CD4-positive, alpha-beta T cell treated with Interleukin-15 for 1 hour (primary cell): ENCODE measurements at regions not wholly inside any gene's neighbourhood (a gene's known extent, or its start where the extent isn't known, plus 50 kb on each side); places are given as distances from the start of the nearest gene placed in this dataset.
"Not testable (repeated sequence)": the region's sequence is repeated elsewhere in the genome, so short reads cannot be mapped to it uniquely, and the experiment has no call there.

Source experiments
- DNase-seq: peaks from one replicate; pipeline ENCODE4 v3.0.0-alpha.2; 2020

DNA sequence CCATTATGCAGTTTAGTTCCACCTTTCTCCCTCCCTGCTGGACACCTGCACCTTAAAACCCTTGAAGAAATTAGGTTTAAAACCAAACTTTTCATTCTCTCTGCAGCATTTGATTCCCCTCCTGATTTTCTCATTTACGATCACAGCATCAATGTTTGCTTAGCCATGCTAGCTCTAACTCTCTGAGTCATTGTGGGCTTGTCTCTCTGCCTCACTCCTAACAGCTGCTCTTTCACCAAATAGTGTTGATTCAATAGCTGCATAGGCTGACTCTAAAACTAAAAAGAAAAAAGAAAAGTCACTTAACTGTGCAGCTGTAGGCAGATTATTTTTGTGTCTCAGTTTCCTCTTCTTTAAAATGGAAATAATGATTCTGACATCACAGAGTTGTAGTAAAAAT, 1124.9 kb downstream of the DIAPH3 start:
- DNase-seq, result no peak

DNA sequence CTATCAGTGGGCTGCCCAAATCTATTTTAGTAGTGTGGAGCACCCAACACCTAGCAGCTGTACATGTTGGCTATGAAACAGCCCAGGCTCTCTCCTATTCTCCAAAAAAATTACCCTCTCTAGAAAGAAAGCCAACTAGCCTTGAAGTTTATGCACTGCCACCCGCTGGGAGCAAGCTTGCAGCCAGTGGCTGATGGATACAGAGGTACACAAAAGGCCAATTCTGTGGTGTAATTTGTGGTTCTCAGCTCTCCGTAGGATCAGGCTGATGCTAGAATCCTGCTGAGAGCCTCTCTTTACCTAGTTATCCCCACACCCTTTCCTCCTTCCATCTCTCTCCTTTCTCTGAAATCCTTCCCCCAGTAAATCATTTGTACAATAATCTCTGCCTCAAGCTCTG, 1120.7 kb downstream of the DIAPH3 start:
- DNase-seq, result no peak

DNA sequence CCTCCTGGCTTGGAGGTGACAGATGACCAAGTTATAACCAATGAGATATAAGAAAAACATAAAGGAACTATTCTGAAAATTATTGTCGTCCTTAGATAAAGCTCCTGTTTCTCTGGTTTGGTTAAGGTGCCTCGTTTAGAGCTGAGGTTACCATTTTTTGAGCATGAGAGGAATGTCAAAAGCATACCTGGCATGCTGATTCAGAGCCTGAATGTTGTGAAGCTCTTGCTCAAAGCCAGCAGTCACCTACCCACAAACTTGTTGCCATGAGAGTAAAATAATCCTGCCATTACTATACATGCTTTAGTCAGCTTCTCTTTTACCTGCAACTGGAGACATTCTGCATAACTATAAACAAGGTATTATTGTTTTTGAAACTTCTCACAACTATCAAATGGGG, 1116.2 kb downstream of the DIAPH3 start:
- DNase-seq, result no peak

DNA sequence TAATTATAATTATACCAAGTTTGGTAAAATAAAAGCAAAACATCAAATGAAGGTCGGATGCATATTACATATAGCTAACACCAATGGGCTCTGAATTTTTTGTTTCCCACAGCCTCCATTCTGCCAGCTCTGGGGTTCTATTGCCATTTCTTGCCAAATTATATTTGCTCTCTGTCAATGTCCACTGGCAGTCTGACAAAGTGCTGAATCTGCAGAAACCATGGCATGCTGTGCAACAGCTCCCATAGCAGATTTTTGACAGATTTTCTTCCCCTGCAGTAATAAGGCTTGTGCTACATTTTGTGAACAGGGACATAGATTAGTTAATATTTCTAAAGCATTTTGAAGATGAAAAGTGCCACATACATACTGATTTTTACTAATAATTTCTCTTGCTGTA, 1102.1 kb downstream of the DIAPH3 start:
- no peak for DNase-seq

DNA sequence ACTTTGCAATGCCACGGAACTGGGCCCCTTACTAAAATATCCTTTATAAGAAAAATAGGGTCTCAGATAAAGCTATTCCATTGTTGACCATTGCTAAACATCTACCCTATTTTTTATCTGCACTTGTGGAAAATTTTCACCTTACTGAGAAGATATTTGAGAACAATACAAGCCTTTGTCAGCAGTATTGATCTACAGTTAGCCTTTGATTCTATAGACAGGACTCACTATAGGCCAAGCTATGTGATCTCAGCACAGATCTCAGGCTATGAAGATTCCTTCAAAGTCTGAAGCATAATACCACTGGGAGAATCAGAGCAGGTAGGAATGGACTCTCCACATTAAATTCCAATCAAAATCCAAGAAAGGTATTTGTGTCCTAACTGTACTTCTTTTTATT, 1099.7 kb downstream of the DIAPH3 start:
- no peak for DNase-seq

DNA sequence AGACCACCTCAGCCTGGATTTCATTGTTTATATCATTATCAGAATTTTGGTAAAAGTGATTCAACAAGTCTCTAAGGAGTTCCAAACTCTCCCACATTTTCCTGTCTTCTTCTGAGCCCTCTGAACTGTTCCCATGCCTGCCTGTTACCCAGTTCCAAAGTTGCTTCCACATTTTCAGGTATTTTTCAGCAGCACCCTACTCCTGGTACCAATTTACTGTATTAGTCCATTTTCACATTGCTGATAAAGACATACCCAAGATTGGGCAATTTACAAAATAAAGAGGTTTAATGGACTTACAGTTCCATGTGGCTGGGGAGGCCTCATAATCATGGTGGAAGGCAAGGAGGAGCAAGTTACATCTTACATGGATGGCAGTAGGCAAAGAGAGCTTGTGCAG, 1087.3 kb downstream of the DIAPH3 start:
- DNase-seq, result not testable (repeated sequence)

DNA sequence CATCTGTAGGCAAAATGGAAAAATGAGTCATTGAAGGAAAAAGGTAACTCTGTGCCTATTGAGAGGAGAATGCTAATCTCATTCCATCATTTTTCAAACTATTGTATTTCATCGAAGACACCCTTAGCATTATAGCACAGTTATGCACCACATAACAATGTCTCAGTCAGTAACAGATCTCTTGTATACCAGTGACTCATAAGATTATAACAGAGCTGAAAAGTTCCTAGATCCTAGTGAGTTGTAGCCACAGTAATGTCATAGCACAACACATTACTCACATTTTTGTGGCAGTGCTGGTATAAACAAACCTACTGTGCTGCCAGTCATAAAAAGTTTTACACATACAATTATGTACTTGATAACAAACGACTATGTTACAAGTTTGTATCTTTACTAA, 1077.6 kb downstream of the DIAPH3 start:
- DNase-seq, result no peak

DNA sequence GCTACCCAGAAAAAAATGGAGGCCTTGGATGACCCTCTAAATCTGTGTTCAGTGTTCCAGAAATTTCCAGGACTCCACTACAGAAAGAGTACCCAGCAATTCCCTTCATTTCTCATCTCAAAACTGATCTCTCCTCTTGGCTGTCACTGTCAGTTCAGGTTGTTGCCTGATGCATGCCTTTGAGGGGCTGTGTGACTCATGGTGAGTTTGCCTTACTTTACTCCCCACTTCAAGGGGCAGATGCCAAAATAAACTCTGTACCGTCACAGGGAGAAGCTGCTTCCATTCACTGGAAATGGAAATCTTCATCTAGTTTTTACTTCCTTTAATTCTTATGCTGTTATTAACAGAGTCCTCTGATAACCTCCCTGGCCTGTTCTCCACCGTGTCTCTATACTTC, 1075.0 kb downstream of the DIAPH3 start:
- no peak for DNase-seq

DNA sequence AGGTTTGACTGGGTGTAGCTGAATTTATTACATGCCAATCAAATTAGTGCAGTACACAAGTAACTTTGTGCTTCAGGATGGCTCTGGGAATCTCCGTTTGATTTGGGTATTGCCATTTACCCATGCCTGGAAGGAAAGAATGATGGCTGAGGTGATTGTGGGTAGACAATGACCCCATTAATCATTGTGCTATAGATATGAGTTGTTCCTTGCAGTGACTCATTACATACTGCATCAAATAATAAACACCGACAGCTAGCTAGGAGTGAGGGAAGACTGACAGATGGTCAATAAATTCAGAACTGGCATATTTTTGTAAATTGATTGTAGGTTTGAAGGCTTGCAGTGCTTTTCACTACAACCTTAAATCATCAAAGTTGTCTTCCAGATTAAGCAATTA, 1069.5 kb downstream of the DIAPH3 start:
- no peak for DNase-seq

DNA sequence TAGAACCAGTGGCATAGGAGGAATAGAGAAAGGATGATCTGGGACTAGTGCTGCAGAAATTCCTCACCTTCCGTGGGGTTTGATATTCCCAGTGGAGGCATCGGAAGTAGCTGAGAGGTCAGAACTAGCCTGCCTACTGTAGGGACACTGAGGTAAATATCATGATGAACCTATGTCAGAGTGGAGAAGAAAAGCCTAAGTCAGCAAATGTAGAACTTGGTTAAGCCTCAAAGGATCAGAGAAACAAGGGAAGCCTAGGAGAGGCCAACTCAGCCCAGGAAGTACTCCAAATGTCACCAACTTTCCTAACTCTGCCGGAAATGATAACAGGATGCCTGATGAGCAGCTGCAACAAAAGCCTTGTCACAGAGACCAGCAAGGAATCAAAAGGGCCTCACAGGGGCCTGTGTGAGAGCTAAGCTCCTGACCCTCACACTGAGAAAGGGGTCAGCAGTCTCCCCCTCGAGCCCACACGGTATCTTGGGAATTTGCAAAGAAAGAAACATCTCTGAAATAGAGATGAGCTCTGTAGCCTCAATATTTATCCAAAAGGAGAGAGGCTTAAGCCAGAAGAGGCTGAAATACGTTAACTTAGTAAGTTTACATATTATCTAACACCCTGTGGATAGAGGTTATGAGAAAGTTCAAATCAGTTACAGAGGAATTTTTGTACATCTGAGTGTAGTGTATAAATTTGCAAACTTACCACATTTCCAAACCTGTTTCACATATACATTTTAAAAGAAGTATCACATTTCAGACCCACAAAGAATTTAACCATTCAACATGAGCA, 1064.3 kb downstream of the DIAPH3 start:
- no peak for DNase-seq

DNA sequence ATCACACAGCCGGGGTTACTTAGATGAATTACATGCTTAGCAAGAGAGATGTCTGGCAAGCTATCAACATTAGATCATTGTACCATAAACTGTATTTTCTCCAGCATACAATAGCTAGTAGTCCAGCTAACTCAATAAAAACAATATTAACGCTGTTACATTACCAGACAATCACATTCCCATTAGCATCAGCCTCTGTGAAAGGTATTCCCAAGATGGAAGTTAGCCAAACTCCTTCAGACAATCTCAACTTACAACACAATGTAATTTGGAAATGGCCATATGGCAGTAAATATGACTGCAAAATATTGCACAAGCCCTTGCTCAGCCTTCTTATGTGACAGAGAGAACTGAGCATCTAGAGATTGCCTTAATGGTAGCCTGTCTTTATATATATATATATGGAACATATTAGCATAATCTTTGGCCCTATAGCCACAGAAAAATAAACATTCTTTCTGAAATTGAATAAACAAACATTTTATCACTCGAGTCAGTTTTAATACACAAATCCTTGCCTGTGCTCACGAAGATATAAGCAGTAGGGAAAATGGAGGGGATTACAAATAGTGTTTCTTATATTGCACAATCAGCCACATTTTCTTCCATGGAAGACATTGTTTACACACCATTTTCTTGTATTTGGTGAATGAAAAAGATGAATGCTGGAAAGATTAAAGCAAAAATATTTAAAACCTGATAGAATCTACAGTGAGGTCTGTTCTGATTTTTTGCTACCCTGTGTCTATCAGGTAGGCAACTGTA, 1060.5 kb downstream of the DIAPH3 start:
- DNase-seq, result no peak

DNA sequence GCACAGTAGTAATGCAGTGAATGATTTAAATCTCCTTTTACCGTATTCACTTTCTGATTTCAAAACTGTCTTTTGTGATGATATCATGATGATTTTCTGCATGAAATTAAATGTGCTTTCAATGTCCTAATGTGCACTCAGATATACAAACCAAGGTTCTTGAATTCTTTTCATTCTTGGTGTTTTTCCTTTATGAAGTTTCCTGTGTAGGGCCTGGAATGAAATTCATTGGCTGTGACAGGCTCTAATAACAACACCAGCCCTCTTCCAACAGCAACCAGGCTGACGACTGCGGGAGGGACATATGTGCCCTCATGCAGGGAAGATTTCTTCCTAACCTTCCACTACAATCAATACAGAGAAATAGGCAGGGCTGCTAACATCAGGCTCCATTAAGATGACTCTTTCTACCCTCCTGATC, 1052.0 kb downstream of the DIAPH3 start:
- no peak for DNase-seq

DNA sequence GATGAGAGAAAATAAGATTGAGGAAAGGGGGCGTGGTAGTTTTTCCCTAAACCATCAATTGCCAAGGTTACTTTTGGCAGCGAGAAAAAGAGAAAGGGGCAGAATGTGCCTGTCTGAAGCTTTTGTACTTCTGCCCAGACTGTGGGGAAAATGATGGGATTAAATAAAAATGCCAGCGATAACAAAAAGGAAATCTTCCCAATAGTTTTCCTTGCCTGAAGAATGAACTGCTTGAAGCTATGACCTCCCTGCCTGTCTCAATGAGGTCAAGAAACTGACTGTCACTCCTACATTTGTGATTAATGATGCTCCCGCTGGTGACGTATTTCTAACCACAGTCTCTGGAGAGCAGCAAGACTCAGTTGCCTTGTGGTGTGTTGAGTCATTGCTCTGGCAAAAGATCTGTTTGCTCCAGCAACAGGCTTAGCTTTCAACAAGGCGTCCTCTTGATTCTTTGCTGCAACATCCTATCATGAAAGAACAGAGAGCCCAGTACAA, 1051.5 kb downstream of the DIAPH3 start:
- no peak for DNase-seq

DNA sequence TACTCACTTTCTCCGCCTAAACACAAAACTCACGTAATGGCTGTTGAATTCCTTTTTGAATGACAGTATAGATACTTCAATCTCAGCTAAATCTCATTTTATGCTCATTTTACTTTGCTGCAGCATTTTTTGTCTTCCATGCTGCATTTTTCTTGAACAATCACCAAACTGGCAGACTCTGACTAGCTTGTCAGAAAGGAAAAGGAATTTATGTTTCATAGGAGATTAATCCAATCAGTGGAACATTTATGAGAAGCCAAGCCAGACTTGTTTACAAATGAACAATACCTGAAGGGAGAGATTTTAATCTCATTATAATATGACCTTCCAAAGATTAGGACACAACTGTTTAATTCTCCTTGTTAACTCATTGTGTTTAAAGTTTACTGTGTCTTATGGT, 1044.3 kb downstream of the DIAPH3 start:
- no peak for DNase-seq

DNA sequence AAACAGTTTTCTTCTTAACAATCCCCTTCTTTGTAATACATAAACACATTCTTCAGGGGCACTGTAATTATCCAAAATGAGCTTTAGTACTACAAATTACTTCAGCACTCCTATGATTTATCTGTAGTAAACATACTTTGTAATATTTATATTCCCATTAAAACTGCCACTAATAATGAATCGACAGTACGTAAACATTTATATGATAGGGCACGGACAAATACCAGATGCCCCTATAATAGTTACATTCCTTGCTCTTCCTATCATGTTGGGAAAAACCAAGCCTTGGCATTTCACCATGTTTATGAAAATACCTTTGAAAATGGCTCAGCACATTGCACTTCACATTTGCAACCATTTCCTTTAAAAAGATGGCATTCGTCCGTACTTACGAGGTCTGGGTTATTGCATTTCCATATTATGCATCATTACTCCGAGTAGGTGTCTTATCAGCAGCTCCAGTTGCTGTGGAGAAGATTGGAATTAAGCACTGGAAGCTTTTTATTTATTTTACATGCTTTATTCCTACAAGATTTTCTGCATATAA, 1043.4 kb downstream of the DIAPH3 start:
- no peak for DNase-seq

DNA sequence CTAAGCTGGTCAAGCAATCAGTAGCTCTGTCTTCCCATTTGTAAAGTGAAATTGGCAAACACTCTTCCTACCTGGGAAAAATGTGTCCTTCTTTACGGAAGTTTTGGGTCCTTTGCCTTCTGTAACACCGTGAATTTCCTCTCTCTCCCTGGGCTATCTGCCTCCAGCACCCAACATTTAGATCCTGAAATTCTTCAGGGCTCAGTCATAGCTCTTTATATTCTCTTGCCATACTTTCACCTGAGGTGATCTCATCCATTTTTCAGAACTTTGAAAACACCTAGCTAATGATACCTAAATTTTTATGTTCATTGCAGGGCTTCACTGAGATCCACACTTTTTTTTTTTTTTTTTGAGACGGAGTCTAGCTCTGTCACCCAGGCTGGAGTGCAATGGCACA, 1042.2 kb downstream of the DIAPH3 start:
- no peak for DNase-seq

DNA sequence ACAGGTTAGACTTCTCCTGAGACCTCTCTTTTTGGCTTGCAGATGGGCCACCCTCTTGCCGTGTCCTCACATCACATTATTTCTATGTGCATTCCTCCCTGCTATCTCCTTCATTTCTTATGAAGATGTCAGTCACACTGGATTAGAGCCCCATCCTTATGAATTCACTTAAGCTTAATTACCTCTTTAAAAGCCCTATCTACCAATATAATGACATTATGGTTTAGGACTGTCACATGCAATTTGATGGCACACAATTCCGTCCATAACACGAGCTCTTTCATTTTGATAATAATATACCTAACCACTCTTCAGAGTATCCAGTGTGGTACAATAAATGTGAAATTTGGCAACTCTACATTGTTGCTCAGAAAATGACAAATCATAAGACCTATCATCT, 1037.3 kb downstream of the DIAPH3 start:
- no peak for DNase-seq

DNA sequence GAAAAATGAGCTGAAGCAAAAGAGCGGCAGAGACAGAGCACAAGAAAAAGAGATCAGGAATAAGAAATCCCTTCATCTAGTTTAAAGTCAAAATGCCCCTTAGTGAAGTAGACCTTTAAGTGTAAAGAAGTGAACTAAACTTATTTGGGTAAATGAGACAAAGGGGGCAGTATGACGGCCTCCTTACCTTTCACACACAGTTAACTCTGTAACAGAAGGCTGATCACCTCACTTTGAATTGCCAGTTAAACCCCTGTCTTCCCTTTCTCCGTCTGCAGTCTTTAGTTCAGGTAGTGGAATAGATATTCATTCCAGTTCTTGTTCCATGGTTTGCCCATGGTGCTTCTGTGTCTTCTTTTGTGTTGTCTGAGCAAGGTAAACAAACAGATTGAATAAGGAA, 1029.8 kb downstream of the DIAPH3 start:
- no peak for DNase-seq

DNA sequence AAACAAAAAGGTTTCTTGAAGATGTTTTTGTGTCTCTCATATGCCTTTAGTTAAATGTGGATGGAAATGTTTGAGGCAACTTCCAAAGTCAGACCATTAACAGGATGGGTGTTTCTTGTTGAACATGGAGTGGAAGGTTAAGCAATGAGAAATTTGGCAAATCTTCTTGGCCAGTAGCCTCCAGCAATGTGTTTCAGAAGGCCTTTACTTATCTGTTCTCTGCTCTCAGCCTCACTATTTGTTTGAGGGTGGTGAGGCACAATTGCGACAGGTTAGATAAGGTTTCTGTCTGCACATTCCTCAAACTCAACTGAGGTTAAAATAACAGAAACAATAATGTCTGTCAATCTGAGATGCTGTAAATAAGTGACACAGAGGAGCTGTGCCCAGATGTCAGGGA, 1019.0 kb downstream of the DIAPH3 start:
- DNase-seq, result no peak

DNA sequence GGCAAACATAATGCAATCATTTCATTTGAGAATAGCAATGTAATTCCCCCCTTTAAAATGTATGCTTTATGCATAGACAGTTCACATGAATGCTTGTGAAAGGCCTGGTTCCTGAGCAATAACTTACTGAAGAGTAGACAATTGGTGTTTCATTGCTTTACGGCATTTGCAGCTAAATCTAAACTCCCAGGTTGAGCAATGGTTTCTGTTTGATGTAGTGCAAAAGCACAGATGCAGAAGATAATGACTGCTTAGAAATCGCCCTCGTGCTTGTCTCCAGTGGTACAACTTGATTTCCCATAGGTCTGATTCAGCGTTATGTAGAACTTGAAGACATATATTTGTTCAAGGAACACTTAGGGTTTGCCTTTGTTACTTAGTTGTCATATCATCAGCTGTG, 1018.3 kb downstream of the DIAPH3 start:
- DNase-seq, result no peak

DNA sequence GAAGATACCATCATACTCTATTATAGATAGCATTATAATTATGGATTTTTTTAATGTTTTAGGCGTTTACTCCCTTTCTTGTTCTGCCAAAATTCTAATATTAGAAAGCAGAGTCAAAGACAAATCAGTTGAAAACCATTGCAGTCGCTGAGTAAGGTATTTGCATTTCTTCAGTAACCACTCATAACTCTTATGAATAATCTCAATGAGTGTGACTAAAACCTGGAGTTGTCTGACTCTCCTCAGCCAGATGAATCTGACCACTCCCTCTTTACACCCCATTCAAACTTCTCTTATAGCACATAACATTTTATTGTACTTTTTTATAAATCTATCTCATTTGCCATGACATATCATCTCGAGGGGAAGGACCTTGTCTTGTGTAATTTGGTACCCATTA, 1006.5 kb downstream of the DIAPH3 start:
- no peak for DNase-seq

DNA sequence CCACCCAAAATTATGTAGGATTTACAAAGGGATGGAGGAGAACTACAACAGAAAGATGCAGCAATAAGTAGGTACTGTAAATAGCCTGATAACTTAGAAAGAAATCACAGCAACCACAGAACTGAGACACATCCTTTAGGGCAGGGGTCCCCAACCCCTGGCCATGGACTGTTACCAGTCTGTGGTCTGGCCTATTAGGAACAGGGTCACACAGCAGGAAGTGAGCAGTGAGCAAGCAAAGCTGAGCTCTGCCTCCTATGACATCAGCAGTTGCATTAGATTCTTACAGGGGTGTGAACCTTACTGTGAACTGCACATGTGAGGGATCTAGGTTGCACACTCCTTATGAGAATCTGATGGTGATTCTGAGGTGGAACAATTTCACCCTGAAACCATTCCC, 997.6 kb downstream of the DIAPH3 start:
- DNase-seq, result no peak

DNA sequence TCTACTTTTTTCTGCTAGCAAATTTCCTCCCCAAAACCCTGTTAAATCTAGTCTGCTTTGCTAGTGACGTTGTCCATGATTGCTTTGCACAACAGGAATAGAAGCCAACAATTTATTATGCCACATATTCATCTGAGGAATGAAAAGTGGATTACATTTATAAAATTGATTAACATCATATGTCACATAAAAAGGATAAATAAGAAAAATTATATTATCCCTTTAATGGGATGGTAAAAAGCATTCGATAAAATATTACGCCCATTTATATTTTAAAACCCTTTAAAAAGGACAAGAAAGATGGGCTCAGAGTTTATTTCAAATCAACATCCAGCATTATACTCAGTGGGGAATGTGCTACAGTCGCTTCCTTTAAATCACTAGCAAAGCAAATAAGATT, 991.7 kb downstream of the DIAPH3 start:
- no peak for DNase-seq

DNA sequence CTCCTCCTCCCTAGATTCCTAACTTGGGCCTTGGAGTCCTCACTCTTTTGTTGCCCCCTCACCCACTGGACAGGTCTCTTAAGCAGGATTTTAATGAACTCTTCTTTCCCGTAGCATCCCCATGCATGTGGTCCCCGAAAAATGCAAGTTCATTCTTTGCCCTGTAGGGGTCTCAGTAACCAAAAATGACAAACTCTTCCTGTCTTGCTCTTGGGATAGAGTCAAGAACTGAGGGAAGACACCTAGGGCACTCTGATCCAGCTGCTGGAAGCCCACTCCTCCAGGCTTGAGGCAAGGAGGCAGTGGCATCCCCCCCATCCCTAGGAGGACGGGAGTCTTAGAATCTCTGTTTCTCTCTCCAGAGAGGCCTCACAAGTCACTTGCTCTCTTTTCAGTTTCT, 987.0 kb downstream of the DIAPH3 start:
- DNase-seq, result no peak
